ENCODE measurements at regions not wholly inside any gene's neighbourhood (a gene's known extent, or its start where the extent isn't known, plus 50 kb on each side); places are given as distances from the start of the nearest gene placed in this dataset.

DNA sequence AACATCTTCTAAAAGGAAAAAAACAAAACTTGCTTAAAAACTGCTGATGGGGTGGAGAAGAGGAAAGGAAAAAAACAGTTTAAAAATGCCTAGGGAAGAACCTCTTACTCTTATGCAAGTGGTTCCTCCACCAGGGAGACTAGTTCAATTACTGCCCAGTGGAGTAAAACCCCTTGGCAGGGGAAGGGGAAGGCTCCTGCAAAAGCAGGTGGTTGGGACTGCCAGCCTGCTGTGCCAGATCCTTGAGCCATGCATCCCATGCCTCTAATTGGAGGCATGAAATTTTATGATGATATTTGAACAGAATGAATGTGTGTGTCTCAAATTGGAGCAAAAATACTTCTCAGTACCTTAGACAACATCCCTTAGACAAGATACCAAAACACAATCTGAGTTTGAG, 118.8 kb downstream of the FSCB start:
- TF ChIP-seq POLR2AphosphoS5 (IDR thresholded peaks at IDR 0.05; ENCODE audit: insufficient read depth in 1 of 2, low read depth in 1 of 2) (no peak), POLR2A (IDR thresholded peaks at IDR 0.05) (no peak)
- TF ChIP-seq, protein P1, sequence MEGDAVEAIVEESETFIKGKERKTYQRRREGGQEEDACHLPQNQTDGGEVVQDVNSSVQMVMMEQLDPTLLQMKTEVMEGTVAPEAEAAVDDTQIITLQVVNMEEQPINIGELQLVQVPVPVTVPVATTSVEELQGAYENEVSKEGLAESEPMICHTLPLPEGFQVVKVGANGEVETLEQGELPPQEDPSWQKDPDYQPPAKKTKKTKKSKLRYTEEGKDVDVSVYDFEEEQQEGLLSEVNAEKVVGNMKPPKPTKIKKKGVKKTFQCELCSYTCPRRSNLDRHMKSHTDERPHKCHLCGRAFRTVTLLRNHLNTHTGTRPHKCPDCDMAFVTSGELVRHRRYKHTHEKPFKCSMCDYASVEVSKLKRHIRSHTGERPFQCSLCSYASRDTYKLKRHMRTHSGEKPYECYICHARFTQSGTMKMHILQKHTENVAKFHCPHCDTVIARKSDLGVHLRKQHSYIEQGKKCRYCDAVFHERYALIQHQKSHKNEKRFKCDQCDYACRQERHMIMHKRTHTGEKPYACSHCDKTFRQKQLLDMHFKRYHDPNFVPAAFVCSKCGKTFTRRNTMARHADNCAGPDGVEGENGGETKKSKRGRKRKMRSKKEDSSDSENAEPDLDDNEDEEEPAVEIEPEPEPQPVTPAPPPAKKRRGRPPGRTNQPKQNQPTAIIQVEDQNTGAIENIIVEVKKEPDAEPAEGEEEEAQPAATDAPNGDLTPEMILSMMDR (IDR thresholded peaks at IDR 0.05): no peak
